Muscle of back (tissue), 3 donors: ENCODE measurements at regions not wholly inside any gene's neighbourhood (a gene's known extent, or its start where the extent isn't known, plus 50 kb on each side); places are given as distances from the start of the nearest gene placed in this dataset.

Experiments used
- DNase-seq, 3 donors: peaks; one replicate each; pipeline versions ENCODE4 v3.0.0 to v3.0.0-alpha.2; 2013

GRCh38 chr5:135248801-135249231, 150.2 kb downstream of the MACROH2A1 start:
- no peak for DNase-seq

- peak in 1 of 3 donors; percentile 86 for DNase-seq
Measured at GRCh38 chr5:135246923-135247795, 151.9 kb downstream of the MACROH2A1 start.

GRCh38 chr5:135246605-135246922, 152.5 kb downstream of the MACROH2A1 start:
- DNase-seq: no peak

GRCh38 chr5:135245521-135246499, 153.2 kb downstream of the MACROH2A1 start:
- no peak for DNase-seq

GRCh38 chr5:135244620-135245021, 154.4 kb downstream of the MACROH2A1 start:
- no peak for DNase-seq

GRCh38 chr5:135243556-135244285, 155.3 kb downstream of the MACROH2A1 start:
- DNase-seq: peak in 2 of 3 donors; percentile 75 to 91

GRCh38 chr5:135242866-135243555, 156.0 kb downstream of the MACROH2A1 start:
- peak in 1 of 3 donors; percentile 52 for DNase-seq

GRCh38 chr5:135242021-135242865, 156.8 kb downstream of the MACROH2A1 start:
- DNase-seq: peak in 1 of 3 donors; percentile 87

GRCh38 chr5:135241536-135241935, 157.5 kb downstream of the MACROH2A1 start:
- DNase-seq: no peak

GRCh38 chr5:135240781-135241360, 158.2 kb downstream of the MACROH2A1 start:
- DNase-seq: no peak

GRCh38 chr5:135240283-135240633, 158.8 kb downstream of the MACROH2A1 start:
- DNase-seq: no peak

GRCh38 chr5:135239453-135240282, 159.4 kb downstream of the MACROH2A1 start:
- DNase-seq: peak in 1 of 3 donors; percentile 60

GRCh38 chr5:135238622-135239452, 160.2 kb downstream of the MACROH2A1 start:
- peak in 1 of 3 donors; percentile 1 for DNase-seq

- DNase-seq: no peak
Measured at GRCh38 chr5:135237748-135238103, 161.3 kb downstream of the MACROH2A1 start.

- peak in 1 of 3 donors; percentile 76 for DNase-seq
Measured at GRCh38 chr5:135236908-135237747, 161.9 kb downstream of the MACROH2A1 start.

- peak in 2 of 3 donors; percentile 63 to 76 for DNase-seq
Measured at GRCh38 chr5:135236228-135236907, 162.7 kb downstream of the MACROH2A1 start.
